GM12874 (cell line): ENCODE measurements at regions not wholly inside any gene's neighbourhood (a gene's known extent, or its start where the extent isn't known, plus 50 kb on each side); places are given as distances from the start of the nearest gene placed in this dataset.

Experiments
- TF ChIP-seq, protein P1 (sequence below): IDR thresholded peaks from 2 replicates; pipeline ENCODE4 v1.5.1; 2011; ENCODE audit warnings: low read depth, mild to moderate bottlenecking, control low read depth, low read length, moderate library complexity; ENCODE audit not compliant: insufficient read depth

GRCh38 chr11:128018692-128019091, 568.7 kb downstream of the ETS1 start:
- TF ChIP-seq, protein P1, sequence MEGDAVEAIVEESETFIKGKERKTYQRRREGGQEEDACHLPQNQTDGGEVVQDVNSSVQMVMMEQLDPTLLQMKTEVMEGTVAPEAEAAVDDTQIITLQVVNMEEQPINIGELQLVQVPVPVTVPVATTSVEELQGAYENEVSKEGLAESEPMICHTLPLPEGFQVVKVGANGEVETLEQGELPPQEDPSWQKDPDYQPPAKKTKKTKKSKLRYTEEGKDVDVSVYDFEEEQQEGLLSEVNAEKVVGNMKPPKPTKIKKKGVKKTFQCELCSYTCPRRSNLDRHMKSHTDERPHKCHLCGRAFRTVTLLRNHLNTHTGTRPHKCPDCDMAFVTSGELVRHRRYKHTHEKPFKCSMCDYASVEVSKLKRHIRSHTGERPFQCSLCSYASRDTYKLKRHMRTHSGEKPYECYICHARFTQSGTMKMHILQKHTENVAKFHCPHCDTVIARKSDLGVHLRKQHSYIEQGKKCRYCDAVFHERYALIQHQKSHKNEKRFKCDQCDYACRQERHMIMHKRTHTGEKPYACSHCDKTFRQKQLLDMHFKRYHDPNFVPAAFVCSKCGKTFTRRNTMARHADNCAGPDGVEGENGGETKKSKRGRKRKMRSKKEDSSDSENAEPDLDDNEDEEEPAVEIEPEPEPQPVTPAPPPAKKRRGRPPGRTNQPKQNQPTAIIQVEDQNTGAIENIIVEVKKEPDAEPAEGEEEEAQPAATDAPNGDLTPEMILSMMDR: no peak

DNA sequence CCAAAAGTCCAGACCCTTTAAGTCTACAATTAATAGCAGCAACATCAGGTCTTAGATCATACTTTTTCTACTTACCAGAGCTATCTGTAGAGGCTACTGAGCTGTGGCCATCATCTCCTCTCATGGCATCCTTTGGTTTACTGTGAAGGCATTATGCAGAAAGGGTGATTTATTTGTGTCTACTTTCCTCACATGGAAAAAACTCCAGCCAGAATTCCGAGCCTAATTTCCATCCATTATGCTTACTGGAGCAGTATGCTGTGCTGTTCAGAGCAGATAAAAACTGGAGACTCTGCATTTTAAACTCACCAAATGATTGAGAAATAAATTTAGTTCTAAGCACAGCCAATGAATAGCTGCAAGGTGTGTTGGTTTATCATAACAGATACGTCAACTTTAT, 581.8 kb downstream of the ETS1 start:
- TF ChIP-seq, protein P1: no peak

GRCh38 chr11:127998421-127998820, 588.9 kb downstream of the ETS1 start:
- TF ChIP-seq, protein P1: no peak

- TF ChIP-seq, protein P1: no peak
Measured at GRCh38 chr11:127997594-127997993, 589.8 kb downstream of the ETS1 start.

DNA sequence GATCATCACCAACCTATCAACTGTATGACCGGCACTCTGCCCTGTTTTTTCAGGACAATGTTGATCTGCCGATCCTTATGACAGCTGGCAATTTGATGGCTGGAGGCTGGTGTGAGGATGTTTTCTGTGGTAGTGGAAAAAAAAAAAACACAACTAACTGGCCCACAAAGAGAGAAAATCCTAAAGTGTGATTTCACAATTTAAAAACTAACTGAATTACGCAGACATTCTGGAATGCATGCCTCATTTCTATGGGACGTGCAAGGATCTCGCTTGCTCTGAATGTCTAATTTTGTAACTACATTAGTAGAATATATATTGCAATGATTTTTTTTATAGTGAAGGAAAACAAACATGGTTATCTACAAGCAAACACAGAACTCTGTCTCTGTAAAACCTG, 590.5 kb downstream of the ETS1 start:
- TF ChIP-seq, protein P1: no peak

- TF ChIP-seq, protein P1: no peak
Measured at GRCh38 chr11:127995921-127996320, 591.4 kb downstream of the ETS1 start.

- TF ChIP-seq, protein P1: no peak
Measured at GRCh38 chr11:127994736-127995135, 592.6 kb downstream of the ETS1 start.

GRCh38 chr11:127993788-127994187, 593.6 kb downstream of the ETS1 start:
- TF ChIP-seq, protein P1: no peak
